ENCODE measurements at regions not wholly inside any gene's neighbourhood (a gene's known extent, or its start where the extent isn't known, plus 50 kb on each side); places are given as distances from the start of the nearest gene placed in this dataset.
"Not testable (repeated sequence)": the region's sequence is repeated elsewhere in the genome, so short reads cannot be mapped to it uniquely, and the experiment has no call there.

DNA sequence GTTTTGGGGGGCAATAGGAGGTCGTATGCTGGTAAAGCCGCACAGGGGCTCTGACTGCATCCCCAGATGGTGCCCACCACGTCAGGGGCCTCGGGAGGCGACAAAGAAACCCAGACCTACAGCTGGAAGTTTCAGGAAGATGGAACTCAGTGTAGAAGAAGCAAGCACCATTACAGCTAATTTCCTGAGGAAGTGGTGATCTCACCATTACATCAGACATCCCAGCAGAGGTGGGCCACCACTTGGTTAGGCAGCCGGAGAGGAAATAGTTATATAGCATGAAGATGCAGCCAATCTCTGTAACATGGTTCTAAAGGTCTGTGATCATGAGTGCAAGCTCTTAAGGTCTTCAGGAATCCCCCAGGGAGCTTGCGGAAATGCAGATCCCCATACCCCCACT lies 127.3 kb upstream of the PCBD1 start:
- no peak for DNase-seq (ENCODE audit: low read depth)
- no peak overlapping the region for H3K4me3 ChIP-seq (ENCODE audit: low read depth, low read length)
- TF ChIP-seq, protein P1, sequence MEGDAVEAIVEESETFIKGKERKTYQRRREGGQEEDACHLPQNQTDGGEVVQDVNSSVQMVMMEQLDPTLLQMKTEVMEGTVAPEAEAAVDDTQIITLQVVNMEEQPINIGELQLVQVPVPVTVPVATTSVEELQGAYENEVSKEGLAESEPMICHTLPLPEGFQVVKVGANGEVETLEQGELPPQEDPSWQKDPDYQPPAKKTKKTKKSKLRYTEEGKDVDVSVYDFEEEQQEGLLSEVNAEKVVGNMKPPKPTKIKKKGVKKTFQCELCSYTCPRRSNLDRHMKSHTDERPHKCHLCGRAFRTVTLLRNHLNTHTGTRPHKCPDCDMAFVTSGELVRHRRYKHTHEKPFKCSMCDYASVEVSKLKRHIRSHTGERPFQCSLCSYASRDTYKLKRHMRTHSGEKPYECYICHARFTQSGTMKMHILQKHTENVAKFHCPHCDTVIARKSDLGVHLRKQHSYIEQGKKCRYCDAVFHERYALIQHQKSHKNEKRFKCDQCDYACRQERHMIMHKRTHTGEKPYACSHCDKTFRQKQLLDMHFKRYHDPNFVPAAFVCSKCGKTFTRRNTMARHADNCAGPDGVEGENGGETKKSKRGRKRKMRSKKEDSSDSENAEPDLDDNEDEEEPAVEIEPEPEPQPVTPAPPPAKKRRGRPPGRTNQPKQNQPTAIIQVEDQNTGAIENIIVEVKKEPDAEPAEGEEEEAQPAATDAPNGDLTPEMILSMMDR (conservative IDR thresholded peaks at IDR 0.05; ENCODE audit: low read depth, low read length) = no peak

DNA sequence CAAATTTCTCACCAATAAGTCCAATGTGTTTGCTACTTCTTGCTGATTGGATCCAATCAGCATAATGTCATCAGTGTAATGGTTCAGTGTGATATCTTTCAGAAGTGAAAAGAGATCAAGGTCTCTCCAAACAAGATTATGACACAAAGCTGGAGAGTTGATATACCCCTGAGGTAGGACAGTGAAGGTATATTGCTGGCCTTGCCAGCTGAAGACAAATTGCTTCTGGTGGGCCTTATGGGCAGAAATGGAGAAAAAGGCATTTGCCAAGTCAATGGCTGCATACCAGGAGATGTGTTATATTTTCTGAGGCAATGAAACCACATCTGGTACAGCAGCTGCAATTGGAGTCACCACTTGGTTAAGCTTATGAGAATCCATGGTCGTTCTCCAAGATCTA lies 131.7 kb upstream of the PCBD1 start:
- H3K4me3 ChIP-seq (ENCODE audit: low read depth, low read length); DNase-seq (ENCODE audit: low read depth): not testable (repeated sequence)

DNA sequence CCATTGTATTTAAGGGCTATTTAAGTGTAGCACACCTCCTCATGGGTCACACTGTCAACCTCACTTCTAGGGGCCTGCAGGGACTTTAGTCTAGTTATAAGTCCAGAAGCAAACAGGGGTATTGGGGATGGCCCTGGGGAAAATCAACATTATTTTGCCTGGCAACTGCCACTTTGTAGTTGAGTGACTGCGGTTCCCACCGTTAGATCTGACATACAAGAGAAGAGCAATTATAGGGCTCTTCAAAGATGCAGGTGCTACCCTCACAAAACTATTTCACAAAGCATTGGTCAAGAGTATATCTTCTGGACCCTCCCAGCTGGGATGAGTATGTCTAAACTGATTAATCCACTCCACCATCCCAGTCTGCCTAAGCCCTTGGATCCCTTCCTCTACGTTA lies 133.0 kb upstream of the PCBD1 start:
- no peak for DNase-seq (ENCODE audit: low read depth)
- TF ChIP-seq, protein P1 (conservative IDR thresholded peaks at IDR 0.05; ENCODE audit: low read depth, low read length) = no peak
- H3K4me3 ChIP-seq (ENCODE audit: low read depth, low read length) = no peak overlapping the region

DNA sequence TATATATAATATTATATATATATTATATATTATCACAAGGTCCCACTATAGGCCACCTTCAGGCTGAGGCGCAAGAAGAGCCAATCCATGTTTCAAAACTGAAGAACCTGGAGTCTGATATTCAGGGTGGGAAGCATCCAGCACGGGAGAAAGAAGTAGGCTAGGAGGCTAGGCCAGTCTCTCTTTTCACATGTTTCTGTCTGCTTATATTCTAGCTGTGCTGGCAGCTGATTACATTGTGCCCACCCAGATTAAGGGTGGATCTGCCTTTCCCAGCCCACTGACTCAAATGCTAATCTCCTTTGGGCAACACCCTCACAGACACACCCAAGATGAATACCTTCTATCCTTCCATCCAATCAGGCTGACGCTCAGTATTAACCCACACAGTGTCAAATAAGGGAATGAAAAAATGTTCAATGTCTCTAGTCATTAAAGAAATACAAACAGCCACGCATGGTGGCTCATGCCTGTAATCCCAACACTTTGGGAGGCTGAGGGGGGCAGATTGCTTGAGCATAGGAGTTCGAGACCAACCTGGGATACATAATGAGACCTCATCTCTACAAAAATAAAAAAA lies 135.4 kb upstream of the PCBD1 start:
- H3K4me3 ChIP-seq (ENCODE audit: low read depth, low read length) = no peak overlapping the region
- TF ChIP-seq, protein P1 (conservative IDR thresholded peaks at IDR 0.05; ENCODE audit: low read depth, low read length) = no peak
- no peak for DNase-seq (ENCODE audit: low read depth)

DNA sequence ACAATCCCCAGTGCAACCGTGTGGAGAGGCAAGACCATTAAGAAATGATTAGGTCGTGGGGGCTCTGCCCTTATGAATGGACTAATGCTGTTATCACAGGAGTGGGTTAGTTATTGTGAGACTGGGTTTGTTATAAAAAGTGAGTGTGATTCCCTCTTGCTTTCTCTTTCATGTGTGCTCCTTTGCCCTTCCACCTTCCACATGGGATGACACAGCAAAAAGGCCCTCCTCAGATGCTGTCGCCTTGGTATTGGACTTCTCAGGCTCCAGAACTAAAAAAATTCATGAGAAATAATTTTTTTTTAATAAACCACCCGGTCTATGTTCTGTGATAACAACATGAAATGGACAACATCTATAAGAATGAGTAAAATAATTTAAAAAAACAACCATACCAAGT lies 136.1 kb upstream of the PCBD1 start:
- TF ChIP-seq, protein P1 (conservative IDR thresholded peaks at IDR 0.05; ENCODE audit: low read depth, low read length) = no peak
- H3K4me3 ChIP-seq (ENCODE audit: low read depth, low read length) = no peak overlapping the region

DNA sequence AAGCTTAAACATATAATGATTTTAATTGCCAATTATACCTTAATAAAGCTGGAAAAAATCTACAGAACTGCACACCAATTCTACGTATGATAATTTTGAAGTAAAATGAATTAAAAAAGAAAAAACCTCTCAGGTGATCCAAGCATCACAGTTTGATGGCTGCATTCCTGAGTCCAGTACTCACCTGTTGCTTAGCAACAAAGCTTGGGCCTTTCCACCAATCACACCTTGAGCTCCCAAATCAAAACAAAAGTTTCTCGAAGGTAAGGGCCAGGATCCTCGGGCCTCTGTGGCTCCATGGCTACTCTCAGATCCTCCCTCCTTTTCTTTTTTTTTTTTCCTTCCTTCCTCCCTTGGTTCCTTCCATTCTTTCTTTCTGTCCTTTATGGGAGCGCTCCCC lies 137.2 kb upstream of the PCBD1 start:
- no peak overlapping the region for H3K4me3 ChIP-seq (ENCODE audit: low read depth, low read length)
- DNase-seq (ENCODE audit: low read depth) = peak; percentile 3
- TF ChIP-seq, protein P1 (conservative IDR thresholded peaks at IDR 0.05; ENCODE audit: low read depth, low read length) = no peak

More for the DNA sequence above, 136.1 kb upstream of the PCBD1 start:
- DNase-seq (ENCODE audit: low read depth) = no peak

DNA sequence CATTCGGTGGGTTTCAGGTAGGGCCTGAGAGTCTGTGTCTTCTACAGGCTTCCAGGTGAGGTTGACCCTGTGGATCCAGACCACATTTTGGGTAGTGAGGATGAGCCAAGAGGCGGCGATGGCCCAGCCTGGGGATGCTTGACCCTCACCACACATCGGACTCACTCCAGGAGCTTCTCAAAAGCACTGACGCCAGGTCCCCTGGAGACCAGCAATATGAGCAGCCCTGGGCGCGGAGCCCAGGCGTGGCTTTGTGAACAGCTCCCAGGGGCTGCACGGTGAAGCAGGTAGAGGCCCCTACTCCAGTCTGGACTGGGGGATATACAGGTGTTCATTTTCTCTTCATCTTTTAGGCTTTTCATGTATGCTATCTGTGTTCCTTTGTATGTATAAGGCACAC lies 139.7 kb upstream of the PCBD1 start:
- no peak for DNase-seq (ENCODE audit: low read depth)
- TF ChIP-seq, protein P1 (conservative IDR thresholded peaks at IDR 0.05; ENCODE audit: low read depth, low read length) = no peak
- H3K4me3 ChIP-seq (ENCODE audit: low read depth, low read length) = no peak overlapping the region
